Astrocyte (in vitro differentiated cells and primary cell): ENCODE measurements at regions not wholly inside any gene's neighbourhood (a gene's known extent, or its start where the extent isn't known, plus 50 kb on each side); places are given as distances from the start of the nearest gene placed in this dataset.

ENCODE experiments used
- CTCF ChIP-seq: IDR thresholded peaks from 2 replicates; pipeline ENCODE4 v1.5.1; 2011; ENCODE audit warnings: low read depth, mild to moderate bottlenecking, inconsistent platforms, low read length, moderate library complexity; ENCODE audit not compliant: insufficient read depth
- EZH2 ChIP-seq: IDR thresholded peaks from 2 replicates; pipeline ENCODE4 v1.6.1; 2012; ENCODE audit warnings: mild to moderate bottlenecking, low read length, inconsistent platforms; ENCODE audit not compliant: insufficient read depth

- TF ChIP-seq CTCF (no peak), EZH2 (no peak)
Measured at GRCh38 chr2:56688661-56689060, 504.9 kb downstream of the CCDC85A start.
